NCI-H69 (cell line): ENCODE measurements at regions not wholly inside any gene's neighbourhood (a gene's known extent, or its start where the extent isn't known, plus 50 kb on each side); places are given as distances from the start of the nearest gene placed in this dataset.
"Not testable (repeated sequence)": the region's sequence is repeated elsewhere in the genome, so short reads cannot be mapped to it uniquely, and the experiment has no call there.

Source experiments
- DNase-seq: peaks from one replicate; lab custom pipeline; 2025; lab: John Stamatoyannopoulos, UW

- no peak for DNase-seq
Observed at GRCh38 chr2:183799761-183800160, 675.5 kb downstream of the NUP35 start.

GRCh38 chr2:183803596-183803995, 679.4 kb downstream of the NUP35 start:
- DNase-seq, result no peak

DNA sequence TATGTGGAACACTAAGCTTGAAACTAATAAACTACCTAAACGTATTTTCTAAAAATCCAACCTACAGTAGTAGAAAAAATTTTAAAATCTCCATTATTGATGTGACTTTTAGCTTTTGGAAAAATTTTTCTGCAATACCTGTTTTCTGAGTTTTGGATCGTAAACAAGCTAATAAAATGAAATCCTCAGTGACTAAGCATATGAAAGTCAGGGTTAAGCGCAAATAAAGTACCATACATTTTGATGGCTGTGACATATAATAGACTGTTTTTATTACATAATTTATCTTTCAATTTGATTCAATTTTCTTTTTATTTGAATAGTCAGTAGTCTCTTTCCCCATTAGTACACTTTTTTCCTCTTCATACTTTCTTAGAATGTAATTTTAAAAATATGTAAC, 683.6 kb downstream of the NUP35 start:
- DNase-seq, result no peak

DNA sequence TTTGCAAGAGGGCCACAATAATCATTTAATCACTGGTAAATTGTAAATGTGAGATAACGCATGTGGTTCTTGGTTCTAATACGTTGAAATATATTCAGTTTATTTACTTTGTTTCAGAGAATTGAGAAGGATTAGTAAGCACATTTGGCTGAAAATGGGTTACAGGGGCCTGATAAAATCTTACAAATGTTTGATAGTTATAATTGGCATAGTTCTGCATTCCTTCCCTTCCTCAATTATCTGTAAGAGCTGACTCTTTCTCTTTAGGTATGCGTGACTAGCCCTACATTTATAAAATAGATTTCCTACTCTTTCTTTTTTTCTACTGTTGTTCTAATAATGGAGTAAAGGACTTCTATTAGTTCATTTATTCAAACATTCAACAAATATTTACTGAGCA, 685.2 kb downstream of the NUP35 start:
- DNase-seq, result no peak

DNA sequence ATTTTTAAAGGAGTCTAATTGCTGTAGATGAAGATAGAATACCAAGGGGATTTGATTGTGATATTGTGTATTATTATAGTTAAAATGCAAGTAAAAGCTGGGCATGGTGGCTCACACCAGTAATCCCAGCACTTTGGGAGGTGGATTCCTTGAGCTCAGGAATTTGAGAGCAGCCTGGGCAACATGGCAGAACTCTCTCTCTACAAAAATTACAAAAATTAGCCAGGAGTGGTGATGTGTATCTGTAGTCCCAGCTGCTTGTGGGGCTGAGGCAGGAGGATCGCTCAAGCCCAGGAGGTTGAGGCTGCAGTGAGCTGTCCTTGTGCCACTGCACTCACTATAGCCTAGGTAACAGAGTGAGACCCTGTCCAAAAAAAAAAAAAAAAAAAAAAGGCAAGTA, 687.0 kb downstream of the NUP35 start:
- no peak for DNase-seq

- peak; percentile 2 for DNase-seq
Observed at GRCh38 chr2:183812091-183812490, 687.8 kb downstream of the NUP35 start.

GRCh38 chr2:183825710-183826109, 701.5 kb downstream of the NUP35 start:
- no peak for DNase-seq

- no peak for DNase-seq
Observed at GRCh38 chr2:183829931-183830330, 705.7 kb downstream of the NUP35 start.

DNA sequence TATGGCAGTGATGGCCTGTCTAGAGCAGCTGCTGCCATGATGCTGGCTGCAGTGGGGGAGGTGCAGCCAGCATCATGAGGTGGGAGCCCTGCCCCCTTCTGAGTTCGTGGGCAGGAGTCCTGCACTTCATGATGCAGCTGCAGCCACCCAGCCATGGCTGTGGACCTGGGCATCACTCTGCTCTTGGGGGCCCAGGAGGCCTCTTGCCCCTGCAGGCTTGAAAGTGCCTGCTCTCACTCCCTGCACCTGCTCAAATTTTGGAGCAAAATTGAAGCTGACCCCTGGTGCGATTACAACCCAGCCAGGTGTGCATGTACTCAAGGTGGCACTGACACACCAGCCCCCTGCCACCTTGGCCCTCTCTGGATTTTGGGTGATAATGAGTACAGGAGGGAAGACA, 712.9 kb downstream of the NUP35 start:
- DNase-seq, result peak; percentile 0

DNA sequence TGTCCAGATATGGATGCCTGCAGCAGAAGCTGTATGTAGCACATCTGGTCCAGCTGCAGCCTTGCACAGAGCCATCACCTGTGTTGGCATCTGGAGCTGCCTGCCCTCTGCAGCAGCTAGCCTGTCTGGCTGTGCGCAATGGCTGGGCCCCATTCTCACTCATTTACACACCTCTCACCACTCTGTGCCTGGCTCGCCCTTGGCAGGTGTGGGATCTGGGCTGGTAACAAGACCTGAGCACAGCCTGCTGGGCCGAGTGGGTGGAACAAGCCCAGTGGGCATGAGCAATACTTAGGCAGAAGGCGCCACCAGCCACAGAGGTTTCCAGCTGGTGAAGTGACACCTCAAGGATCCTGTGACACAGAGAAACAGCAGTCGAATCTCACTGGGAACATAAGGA, 714.1 kb downstream of the NUP35 start:
- DNase-seq, result no peak

GRCh38 chr2:183840061-183840584, 715.9 kb downstream of the NUP35 start:
- no peak for DNase-seq

- DNase-seq, result not testable (repeated sequence)
Observed at GRCh38 chr2:183849826-183850225, 725.6 kb downstream of the NUP35 start.

DNA sequence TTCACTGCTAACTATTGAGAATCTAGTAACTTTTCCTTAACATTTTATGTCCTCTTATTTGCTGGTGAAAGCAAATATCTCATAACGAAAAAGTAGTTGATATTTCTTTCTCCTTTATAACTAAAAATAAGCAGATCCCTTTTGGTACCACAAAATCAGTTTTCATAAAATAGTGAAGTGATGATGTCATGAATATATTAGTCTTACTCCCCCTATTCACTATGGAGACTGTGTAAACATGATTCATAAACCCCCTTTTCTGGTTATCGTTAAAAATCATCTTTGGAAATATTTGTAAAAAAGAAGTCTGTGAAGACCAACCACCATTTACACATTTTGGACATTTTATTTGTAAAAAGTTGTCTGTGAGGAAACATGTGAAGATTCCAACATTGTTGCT, 734.9 kb downstream of the NUP35 start:
- no peak for DNase-seq

DNA sequence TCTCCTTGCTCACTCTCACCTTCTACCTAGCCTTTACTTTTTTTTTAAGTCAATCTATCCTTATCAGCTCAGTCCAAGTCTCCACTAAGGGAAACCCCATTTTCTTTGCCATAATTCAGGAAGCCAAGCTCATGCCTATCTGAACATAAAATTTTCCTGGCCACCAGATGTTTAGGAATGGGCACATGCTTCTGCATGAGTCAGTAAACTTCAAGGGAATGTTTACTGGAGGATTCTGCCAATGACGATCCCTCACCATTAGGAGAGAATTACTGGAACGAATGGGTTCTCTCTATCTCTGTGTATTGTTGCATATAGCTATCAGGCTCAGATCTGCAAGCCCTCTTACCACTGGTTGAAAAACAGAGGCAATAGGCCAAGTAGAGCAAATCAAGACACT, 731.7 kb upstream of the ZNF804A start:
- DNase-seq, result no peak

DNA sequence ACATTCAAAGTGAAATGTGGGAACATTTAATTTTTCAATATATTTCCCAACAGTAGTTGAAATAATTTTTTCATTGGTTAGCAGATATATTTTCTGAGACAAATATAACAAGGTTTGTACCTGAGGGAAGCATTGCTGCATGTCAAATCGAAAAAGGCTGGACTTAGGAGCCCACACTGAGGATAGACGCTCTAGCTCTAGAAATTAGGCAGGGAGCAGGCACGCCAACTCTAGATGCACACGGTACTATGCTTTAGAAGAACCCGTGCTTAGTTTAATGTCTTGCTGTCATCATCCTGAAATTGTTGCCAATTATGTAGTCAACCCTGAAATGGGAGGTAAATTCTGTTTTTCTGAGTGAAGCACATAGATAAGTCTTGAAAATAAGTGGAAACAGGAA, 731.1 kb upstream of the ZNF804A start:
- DNase-seq, result no peak

- peak; percentile 17 for DNase-seq
Observed at GRCh38 chr2:183868153-183868552, 730.2 kb upstream of the ZNF804A start.

DNA sequence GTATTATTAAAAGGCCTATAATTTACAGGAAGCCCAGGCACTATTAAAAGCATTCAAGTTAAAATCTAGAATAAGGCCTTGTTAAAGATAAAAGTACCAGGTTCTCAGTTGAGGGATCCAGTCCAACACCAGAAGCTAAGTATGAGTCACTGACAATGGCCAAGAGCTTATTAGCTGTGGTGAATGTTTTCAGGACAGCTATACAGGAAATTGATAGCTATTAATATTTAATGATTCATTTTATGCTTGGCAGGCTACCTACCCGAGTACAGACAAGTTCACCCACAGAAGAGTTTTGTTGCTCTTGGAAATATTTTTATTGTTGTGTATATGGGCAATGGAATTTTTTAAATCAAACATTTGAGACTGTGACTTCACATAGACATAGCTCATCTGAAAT, 729.6 kb upstream of the ZNF804A start:
- DNase-seq, result no peak

GRCh38 chr2:183872131-183872530, 726.2 kb upstream of the ZNF804A start:
- no peak for DNase-seq

GRCh38 chr2:183881978-183882377, 716.4 kb upstream of the ZNF804A start:
- no peak for DNase-seq

DNA sequence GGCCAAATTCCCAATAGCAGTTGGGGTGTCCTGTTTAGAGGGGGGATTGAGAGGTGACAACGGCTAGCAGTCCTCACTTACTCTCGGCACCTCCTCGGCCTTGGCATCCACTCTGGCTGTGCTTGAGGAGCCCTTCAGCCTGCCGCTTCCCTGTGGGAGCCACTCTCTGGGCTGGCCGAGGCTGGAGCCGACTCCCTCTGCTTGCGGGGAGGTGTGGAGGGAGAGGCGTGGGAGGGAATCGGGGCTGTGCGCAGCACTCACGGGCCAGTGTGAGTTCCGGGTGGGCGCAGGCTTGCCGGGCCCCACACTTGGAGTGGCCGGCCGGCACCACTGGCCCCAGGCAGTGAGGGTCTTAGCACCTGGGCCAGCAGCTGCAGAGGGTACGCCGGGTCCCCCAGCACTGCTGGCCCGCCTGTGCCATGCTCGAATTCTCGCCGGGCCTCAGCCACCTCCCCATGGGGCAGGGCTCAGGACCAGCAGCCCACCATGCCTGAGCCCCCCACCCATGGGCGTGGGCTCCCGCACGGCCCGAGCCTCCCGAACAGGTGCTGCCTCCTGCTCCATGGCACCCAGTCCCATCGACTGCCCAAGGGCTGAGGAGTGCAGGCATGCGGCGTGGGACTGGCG, 705.9 kb upstream of the ZNF804A start:
- DNase-seq, result no peak

DNA sequence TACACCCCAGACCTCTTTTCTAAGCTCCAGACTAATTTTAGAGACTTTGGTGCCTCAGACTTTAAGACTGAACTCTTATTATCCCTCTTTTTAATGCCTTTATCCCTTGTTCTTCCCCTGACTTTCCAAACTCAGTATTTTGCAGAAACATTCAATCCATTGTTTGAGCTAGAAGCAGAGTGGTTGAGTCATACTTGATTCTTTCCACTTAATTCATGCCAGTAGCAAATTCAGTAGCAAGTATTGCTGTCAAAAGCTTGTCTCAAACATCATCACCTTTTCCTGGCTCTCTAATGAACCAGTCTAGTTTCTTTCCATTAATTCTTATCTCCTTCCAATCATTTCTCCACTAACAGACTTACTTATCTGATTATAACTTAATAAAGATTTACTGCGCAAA, 699.7 kb upstream of the ZNF804A start:
- no peak for DNase-seq

DNA sequence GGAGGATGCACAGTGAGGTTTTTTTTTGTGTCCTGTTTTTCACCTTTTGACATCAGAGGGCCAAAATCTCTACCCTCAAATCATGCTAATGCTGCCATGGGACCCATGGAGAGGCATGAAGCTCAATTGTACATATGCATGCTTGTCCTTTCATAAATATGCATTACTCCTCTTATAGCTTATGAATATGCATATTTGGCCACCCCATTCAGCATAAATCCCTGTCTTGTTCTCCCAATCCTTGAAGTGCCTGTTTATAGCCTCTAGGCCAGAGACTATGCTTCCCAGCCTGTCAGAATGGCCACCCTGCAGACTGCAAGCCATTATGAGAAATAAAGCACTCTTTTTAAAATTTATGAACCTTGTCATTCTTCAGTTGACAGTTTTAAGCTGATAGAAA, 696.4 kb upstream of the ZNF804A start:
- DNase-seq, result no peak

GRCh38 chr2:183903026-183903425, 695.3 kb upstream of the ZNF804A start:
- peak; percentile 10 for DNase-seq

GRCh38 chr2:183916041-183916440, 682.3 kb upstream of the ZNF804A start:
- not testable (repeated sequence) for DNase-seq
